Lower lobe of right lung (tissue), 2 donors: ENCODE measurements at regions not wholly inside any gene's neighbourhood (a gene's known extent, or its start where the extent isn't known, plus 50 kb on each side); places are given as distances from the start of the nearest gene placed in this dataset.
"Not testable (repeated sequence)": the region's sequence is repeated elsewhere in the genome, so short reads cannot be mapped to it uniquely, and the experiment has no call there.

Source experiments
- ATAC-seq, 2 donors: fragments of 200-7000 bp; cut with Tn5 transposase; one replicate each; pipeline ENCODE4 v1.9.1; 2020 to 2022; ENCODE audit warnings: mild to moderate bottlenecking in 2 of 2, moderate library complexity in 2 of 2
- DNase-seq: peaks from one replicate; pipeline ENCODE4 v3.0.0-alpha.2; 2020
- H3K27ac ChIP-seq: fragments of 200-600 bp; one replicate; pipeline ENCODE4 v1.8.0; 2022
- H3K27me3 ChIP-seq: fragments of 200-600 bp; one replicate; pipeline ENCODE4 v1.8.0; 2022; ENCODE audit warnings: low read depth
- H3K36me3 ChIP-seq: fragments of 200-600 bp; one replicate; pipeline ENCODE4 v1.8.0; 2022; ENCODE audit warnings: mild to moderate bottlenecking
- H3K4me1 ChIP-seq: fragments of 200-600 bp; one replicate; pipeline ENCODE4 v1.8.0; 2022
- H3K4me3 ChIP-seq: fragments of 200-600 bp; one replicate; pipeline ENCODE4 v1.8.0; 2022; ENCODE audit warnings: mild to moderate bottlenecking
- H3K9me3 ChIP-seq: fragments of 200-600 bp; one replicate; pipeline ENCODE4 v1.8.0; 2022
- intact Hi-C: fragments of 100-400 bp; cut with DNase I; formaldehyde crosslinking; loops from one replicate; pipeline ENCODE4 v1.11.0; 2022
- TF ChIP-seq, protein P1 (sequence below): fragments of 200-600 bp; IDR thresholded peaks from one replicate; pipeline ENCODE4 v1.8.0; 2022; ENCODE audit warnings: antibody characterized with exemption, mild to moderate bottlenecking
- donor health status: DM: no; HTN: yes; CAD: no; lungs with severe emphysema.

DNA sequence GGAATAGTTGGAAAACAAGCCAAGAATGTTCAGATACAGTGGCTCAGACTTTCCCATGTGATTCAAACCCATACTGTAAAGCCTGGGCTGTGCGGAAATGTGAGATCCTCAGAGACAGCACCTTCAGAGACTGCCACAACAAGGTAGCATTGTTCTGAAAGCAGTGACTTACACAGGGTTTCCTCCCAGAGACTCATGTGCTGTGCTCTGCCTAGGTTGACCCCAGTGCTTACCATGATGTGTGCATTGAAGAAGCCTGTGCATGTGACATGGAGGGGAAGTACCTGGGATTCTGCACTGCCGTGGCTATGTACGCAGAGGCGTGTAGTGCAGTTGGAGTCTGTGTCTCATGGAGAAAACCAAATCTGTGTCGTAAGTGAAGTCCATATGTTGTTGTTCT is 219.4 kb downstream of the LRRK2 start:
- no peak overlapping the region for H3K27ac ChIP-seq
- H3K9me3 ChIP-seq = no peaks in the 10 kb centered on the region
- no peaks in the 10 kb centered on the region for H3K27me3 ChIP-seq
- TF ChIP-seq, protein P1, sequence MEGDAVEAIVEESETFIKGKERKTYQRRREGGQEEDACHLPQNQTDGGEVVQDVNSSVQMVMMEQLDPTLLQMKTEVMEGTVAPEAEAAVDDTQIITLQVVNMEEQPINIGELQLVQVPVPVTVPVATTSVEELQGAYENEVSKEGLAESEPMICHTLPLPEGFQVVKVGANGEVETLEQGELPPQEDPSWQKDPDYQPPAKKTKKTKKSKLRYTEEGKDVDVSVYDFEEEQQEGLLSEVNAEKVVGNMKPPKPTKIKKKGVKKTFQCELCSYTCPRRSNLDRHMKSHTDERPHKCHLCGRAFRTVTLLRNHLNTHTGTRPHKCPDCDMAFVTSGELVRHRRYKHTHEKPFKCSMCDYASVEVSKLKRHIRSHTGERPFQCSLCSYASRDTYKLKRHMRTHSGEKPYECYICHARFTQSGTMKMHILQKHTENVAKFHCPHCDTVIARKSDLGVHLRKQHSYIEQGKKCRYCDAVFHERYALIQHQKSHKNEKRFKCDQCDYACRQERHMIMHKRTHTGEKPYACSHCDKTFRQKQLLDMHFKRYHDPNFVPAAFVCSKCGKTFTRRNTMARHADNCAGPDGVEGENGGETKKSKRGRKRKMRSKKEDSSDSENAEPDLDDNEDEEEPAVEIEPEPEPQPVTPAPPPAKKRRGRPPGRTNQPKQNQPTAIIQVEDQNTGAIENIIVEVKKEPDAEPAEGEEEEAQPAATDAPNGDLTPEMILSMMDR = no peak
- no peaks in the 10 kb centered on the region for H3K36me3 ChIP-seq
- intact Hi-C loops = no loop called here
- no peak for ATAC-seq
- H3K4me1 ChIP-seq = no peaks in the 10 kb centered on the region
- H3K4me3 ChIP-seq = no peak overlapping the region
- no peak for DNase-seq

DNA sequence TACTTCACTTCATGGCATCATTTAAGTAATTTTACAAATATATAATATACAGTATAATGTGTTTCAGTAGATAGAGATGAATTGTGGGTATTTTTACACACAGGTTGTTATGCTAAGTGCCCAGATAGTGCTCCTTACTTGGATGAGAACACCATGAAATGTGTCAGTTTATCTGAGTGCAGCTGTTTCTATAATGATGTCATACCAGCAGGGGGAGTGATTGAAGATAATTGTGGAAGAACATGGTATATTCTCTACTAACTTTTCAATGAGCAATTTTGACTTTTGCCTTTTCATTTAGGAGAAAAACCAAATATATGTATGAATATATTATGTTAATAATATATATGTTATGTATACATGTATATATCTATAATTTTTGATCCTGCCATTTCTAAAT is 221.6 kb downstream of the LRRK2 start:
- H3K27me3 ChIP-seq = no peaks in the 10 kb centered on the region
- TF ChIP-seq, protein P1 = no peak
- no peaks in the 10 kb centered on the region for H3K9me3 ChIP-seq
- H3K4me3 ChIP-seq = no peak overlapping the region
- H3K27ac ChIP-seq = no peak overlapping the region
- DNase-seq (no peak), ATAC-seq (no peak)
- H3K36me3 ChIP-seq = no peaks in the 10 kb centered on the region
- H3K4me1 ChIP-seq = no peaks in the 10 kb centered on the region
- intact Hi-C loops = no loop called here

DNA sequence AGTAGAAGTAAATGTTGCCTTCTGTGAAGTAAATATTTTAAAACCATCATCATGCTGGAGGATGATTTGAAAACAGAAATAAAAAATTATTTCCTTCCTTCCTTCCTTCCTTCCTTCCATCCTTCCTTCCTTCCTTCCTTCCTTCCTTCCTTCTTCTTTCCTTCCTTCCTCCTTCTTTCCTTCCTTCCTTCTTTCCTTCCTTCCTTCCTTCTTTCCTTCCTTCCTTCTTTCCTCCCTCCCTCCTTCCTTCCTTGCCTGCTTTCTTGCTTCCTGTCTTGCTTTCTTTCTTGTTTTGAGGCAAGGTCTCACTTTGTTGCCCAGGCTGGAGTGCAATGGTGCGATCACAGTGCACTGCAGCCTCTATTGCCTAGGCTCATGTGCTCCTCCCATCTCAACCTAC is 223.7 kb downstream of the LRRK2 start:
- DNase-seq, H3K4me1 ChIP-seq, ATAC-seq, H3K27me3 ChIP-seq, H3K27ac ChIP-seq, intact Hi-C loops, H3K4me3 ChIP-seq, H3K9me3 ChIP-seq, H3K36me3 ChIP-seq: not testable (repeated sequence)

DNA sequence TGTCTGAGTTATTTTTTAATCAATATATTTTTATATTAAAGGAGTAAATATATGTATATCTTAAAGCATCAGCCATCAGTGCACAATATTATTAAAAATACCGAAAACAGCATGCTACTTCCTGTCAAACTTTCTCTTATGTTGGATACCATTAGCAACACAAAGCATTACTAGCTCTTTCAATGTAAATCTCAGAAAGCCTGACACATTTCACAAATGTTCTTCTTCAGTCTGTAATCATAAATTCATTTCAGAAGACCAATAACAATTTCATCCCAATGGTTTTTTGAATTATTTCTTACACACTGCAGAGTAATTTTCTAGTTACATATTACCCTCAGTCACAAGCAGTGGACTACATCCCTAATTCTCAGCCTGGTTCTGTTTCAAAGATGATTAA is 226.9 kb downstream of the LRRK2 start:
- Histone ChIP-seq H3K27ac (no peak overlapping the region), H3K27me3 (no peaks in the 10 kb centered on the region), H3K36me3 (no peaks in the 10 kb centered on the region), H3K4me1 (no peaks in the 10 kb centered on the region), H3K4me3 (no peak overlapping the region), H3K9me3 (no peaks in the 10 kb centered on the region)
- ATAC-seq (no peak), DNase-seq (no peak)
- intact Hi-C loops = no loop called here
- TF ChIP-seq, protein P1 = no peak

DNA sequence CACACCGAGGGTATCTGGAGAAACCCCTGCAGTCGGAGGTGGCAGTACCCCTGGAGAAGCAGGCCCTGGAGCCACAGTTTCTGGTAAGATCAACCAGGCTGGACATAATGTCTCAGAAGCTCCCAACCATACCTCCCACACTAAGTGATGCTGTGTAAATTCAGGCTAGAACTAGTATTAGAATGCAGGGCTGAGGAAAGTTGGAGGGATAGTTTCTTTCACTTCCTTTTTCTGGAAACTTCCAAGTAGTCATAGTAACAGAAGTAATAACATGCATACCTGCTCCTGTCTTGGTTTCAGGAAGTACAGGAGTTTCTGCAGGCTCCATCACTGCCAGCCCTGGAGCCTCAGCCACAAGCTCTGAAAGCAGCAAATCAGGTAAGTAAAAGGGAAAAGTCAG is 228.1 kb upstream of the CNTN1 start:
- Histone ChIP-seq H3K27me3 (no peaks in the 10 kb centered on the region), H3K9me3 (no peaks in the 10 kb centered on the region), H3K4me3 (no peak overlapping the region), H3K27ac (no peak overlapping the region), H3K36me3 (no peaks in the 10 kb centered on the region), H3K4me1 (no peaks in the 10 kb centered on the region)
- DNase-seq (no peak), ATAC-seq (no peak)
- intact Hi-C loops = no loop called here
- TF ChIP-seq, protein P1 = no peak

DNA sequence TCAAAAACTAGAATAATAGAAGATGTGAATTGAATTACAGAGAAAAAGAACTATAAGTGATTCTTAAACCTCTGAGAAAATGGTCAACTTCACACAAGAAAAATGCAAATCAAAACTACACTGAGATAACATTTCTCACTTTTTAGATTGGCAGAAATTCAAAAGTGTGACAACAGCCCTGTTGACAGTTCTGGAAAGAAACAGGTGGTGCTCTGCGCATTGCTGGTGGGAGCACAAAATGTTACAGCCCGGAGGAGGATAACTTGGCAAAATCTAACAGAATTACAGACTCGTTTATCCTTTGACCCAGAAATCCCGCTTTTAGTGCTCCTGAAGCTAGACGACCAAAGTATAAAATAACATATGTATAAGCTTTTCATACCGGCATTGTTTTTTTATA is 222.5 kb upstream of the CNTN1 start:
- Histone ChIP-seq H3K36me3 (no peaks in the 10 kb centered on the region), H3K27me3 (no peaks in the 10 kb centered on the region), H3K4me3 (no peak overlapping the region), H3K9me3 (no peaks in the 10 kb centered on the region), H3K27ac (no peak overlapping the region), H3K4me1 (no peaks in the 10 kb centered on the region)
- intact Hi-C loops = no loop called here
- DNase-seq = no peak
- ATAC-seq = no peak
- TF ChIP-seq, protein P1 = no peak
